Embryonic facial prominence (tissue), 1 donor: ENCODE measurements at regions not wholly inside any gene's neighbourhood (a gene's known extent, or its start where the extent isn't known, plus 50 kb on each side); places are given as distances from the start of the nearest gene placed in this dataset.

Source experiments
- DNase-seq: peaks from one replicate; pipeline ENCODE4 v3.0.0-alpha.2; 2016; ENCODE audit errors: extremely low spot score

GRCh38 chr16:85990861-85991301 lies 91.9 kb downstream of the IRF8 start:
- no peak for DNase-seq

GRCh38 chr16:85991425-85991824 lies 92.5 kb downstream of the IRF8 start:
- no peak for DNase-seq

- no peak for DNase-seq
Observed at GRCh38 chr16:85991856-85992255, 92.9 kb downstream of the IRF8 start.

- DNase-seq = no peak
Observed at GRCh38 chr16:85992359-85992758, 93.4 kb downstream of the IRF8 start.

GRCh38 chr16:85992779-85993178 lies 93.8 kb downstream of the IRF8 start:
- DNase-seq = no peak

GRCh38 chr16:85994492-85995490 lies 95.8 kb downstream of the IRF8 start:
- no peak for DNase-seq

- DNase-seq = no peak
Observed at GRCh38 chr16:85995541-85996423, 96.8 kb downstream of the IRF8 start.

GRCh38 chr16:85996843-85997242 lies 97.9 kb downstream of the IRF8 start:
- DNase-seq = no peak

GRCh38 chr16:85998171-85998867 lies 99.4 kb downstream of the IRF8 start:
- no peak for DNase-seq

GRCh38 chr16:85998868-85999729 lies 100.1 kb downstream of the IRF8 start:
- DNase-seq = no peak

GRCh38 chr16:85999778-86000177 lies 100.8 kb downstream of the IRF8 start:
- DNase-seq = no peak

- no peak for DNase-seq
Observed at GRCh38 chr16:86002178-86002900, 103.4 kb downstream of the IRF8 start.

GRCh38 chr16:86007524-86007923 lies 108.6 kb downstream of the IRF8 start:
- DNase-seq = no peak

- no peak for DNase-seq
Observed at GRCh38 chr16:86010680-86011141, 111.7 kb downstream of the IRF8 start.

- DNase-seq = no peak
Observed at GRCh38 chr16:86011532-86011931, 112.6 kb downstream of the IRF8 start.

- no peak for DNase-seq
Observed at GRCh38 chr16:86012221-86012620, 113.3 kb downstream of the IRF8 start.

- no peak for DNase-seq
Observed at GRCh38 chr16:86013867-86014266, 114.9 kb downstream of the IRF8 start.

- no peak for DNase-seq
Observed at GRCh38 chr16:86015606-86016005, 116.6 kb downstream of the IRF8 start.

- peak; percentile 43 for DNase-seq
Observed at GRCh38 chr16:86016201-86016965, 117.4 kb downstream of the IRF8 start.
